Activated T-cell treated with anti-CD3 and anti-CD28 coated beads, Interleukin-2, amount 50 U/mL, for 4 hours (primary cell): ENCODE measurements at regions not wholly inside any gene's neighbourhood (a gene's known extent, or its start where the extent isn't known, plus 50 kb on each side); places are given as distances from the start of the nearest gene placed in this dataset.

Experiments
- ATAC-seq, 2 donors: fragments of 200-7000 bp; cut with Tn5 transposase; one replicate each; pipeline ENCODE4 v1.10.0; 2021
- DNase-seq: peaks from one replicate; pipeline ENCODE4 v3.0.0-alpha.2; 2020
- H3K27me3 Mint-ChIP-seq: one replicate; pipeline ENCODE4 v1.8.0; 2021; ENCODE audit warnings: low read depth, mixed read lengths
- H3K36me3 Mint-ChIP-seq: one replicate; pipeline ENCODE4 v1.8.0; 2022; ENCODE audit warnings: mixed read lengths; ENCODE audit not compliant: insufficient read depth
- H3K4me1 Mint-ChIP-seq: one replicate; pipeline ENCODE4 v1.8.0; 2021; ENCODE audit warnings: low read depth, mixed read lengths
- H3K4me3 Mint-ChIP-seq: one replicate; pipeline ENCODE4 v1.8.0; 2021; ENCODE audit warnings: mild to moderate bottlenecking, moderate library complexity, mixed read lengths
- H3K9me3 Mint-ChIP-seq: one replicate; pipeline ENCODE4 v1.8.0; 2021; ENCODE audit warnings: mixed read lengths

GRCh38 chr1:95339377-95339776, 105.4 kb downstream of the RWDD3 start:
- DNase-seq: no peak
- Mint-ChIP-seq H3K4me1 (no peaks in the 10 kb centered on the region), H3K27me3 (no peaks in the 10 kb centered on the region), H3K4me3 (no peak overlapping the region), H3K9me3 (no peaks in the 10 kb centered on the region), H3K36me3 (no peaks in the 10 kb centered on the region)
- ATAC-seq: no peak

GRCh38 chr1:95340061-95340460, 106.1 kb downstream of the RWDD3 start:
- Mint-ChIP-seq H3K27me3 (no peaks in the 10 kb centered on the region), H3K9me3 (no peaks in the 10 kb centered on the region), H3K4me1 (no peaks in the 10 kb centered on the region), H3K36me3 (no peaks in the 10 kb centered on the region), H3K4me3 (no peak overlapping the region)
- DNase-seq (no peak), ATAC-seq (no peak)

- DNase-seq: no peak
- peaks cover 7% of the 10 kb centered on the region for H3K27me3 Mint-ChIP-seq
- no peak for ATAC-seq
- H3K9me3 Mint-ChIP-seq: no peaks in the 10 kb centered on the region
- no peak overlapping the region for H3K4me3 Mint-ChIP-seq
- no peaks in the 10 kb centered on the region for H3K4me1 Mint-ChIP-seq
- no peaks in the 10 kb centered on the region for H3K36me3 Mint-ChIP-seq
Measured at GRCh38 chr1:95352767-95353166, 118.8 kb downstream of the RWDD3 start.

GRCh38 chr1:95353194-95353593, 119.2 kb downstream of the RWDD3 start:
- ATAC-seq: no peak
- H3K4me1 Mint-ChIP-seq: no peaks in the 10 kb centered on the region
- H3K27me3 Mint-ChIP-seq: peaks cover 7% of the 10 kb centered on the region
- no peaks in the 10 kb centered on the region for H3K36me3 Mint-ChIP-seq
- H3K9me3 Mint-ChIP-seq: no peaks in the 10 kb centered on the region
- H3K4me3 Mint-ChIP-seq: no peak overlapping the region
- no peak for DNase-seq

- Mint-ChIP-seq H3K36me3 (peaks cover 1% of the 10 kb centered on the region), H3K4me3 (no peak overlapping the region), H3K9me3 (no peaks in the 10 kb centered on the region), H3K27me3 (no peaks in the 10 kb centered on the region), H3K4me1 (no peaks in the 10 kb centered on the region)
- ATAC-seq (no peak), DNase-seq (no peak)
Measured at GRCh38 chr1:95364546-95364945, 130.5 kb downstream of the RWDD3 start.

GRCh38 chr1:95366498-95366897, 132.5 kb downstream of the RWDD3 start:
- no peaks in the 10 kb centered on the region for H3K9me3 Mint-ChIP-seq
- H3K4me3 Mint-ChIP-seq: no peak overlapping the region
- DNase-seq (no peak), ATAC-seq (no peak)
- H3K27me3 Mint-ChIP-seq: no peaks in the 10 kb centered on the region
- no peaks in the 10 kb centered on the region for H3K36me3 Mint-ChIP-seq
- H3K4me1 Mint-ChIP-seq: no peaks in the 10 kb centered on the region

- H3K4me1 Mint-ChIP-seq: no peaks in the 10 kb centered on the region
- ATAC-seq (no peak), DNase-seq (no peak)
- H3K4me3 Mint-ChIP-seq: no peak overlapping the region
- no peaks in the 10 kb centered on the region for H3K9me3 Mint-ChIP-seq
- no peaks in the 10 kb centered on the region for H3K36me3 Mint-ChIP-seq
- H3K27me3 Mint-ChIP-seq: no peaks in the 10 kb centered on the region
Measured at GRCh38 chr1:95368178-95368577, 134.2 kb downstream of the RWDD3 start.

- H3K27me3 Mint-ChIP-seq: peaks cover 6% of the 10 kb centered on the region
- DNase-seq (no peak), ATAC-seq (no peak)
- H3K4me1 Mint-ChIP-seq: no peaks in the 10 kb centered on the region
- H3K36me3 Mint-ChIP-seq: no peaks in the 10 kb centered on the region
- no peaks in the 10 kb centered on the region for H3K9me3 Mint-ChIP-seq
- no peak overlapping the region for H3K4me3 Mint-ChIP-seq
Measured at GRCh38 chr1:95369985-95370690, 136.1 kb downstream of the RWDD3 start.

- ATAC-seq: no peak
- no peaks in the 10 kb centered on the region for H3K9me3 Mint-ChIP-seq
- H3K27me3 Mint-ChIP-seq: peaks cover 6% of the 10 kb centered on the region
- H3K4me1 Mint-ChIP-seq: no peaks in the 10 kb centered on the region
- no peak overlapping the region for H3K4me3 Mint-ChIP-seq
- no peak for DNase-seq
- no peaks in the 10 kb centered on the region for H3K36me3 Mint-ChIP-seq
Measured at GRCh38 chr1:95370691-95371562, 136.9 kb downstream of the RWDD3 start.

GRCh38 chr1:95371666-95372282, 137.8 kb downstream of the RWDD3 start:
- no peaks in the 10 kb centered on the region for H3K36me3 Mint-ChIP-seq
- DNase-seq (no peak), ATAC-seq (no peak)
- H3K4me1 Mint-ChIP-seq: no peaks in the 10 kb centered on the region
- no peak overlapping the region for H3K4me3 Mint-ChIP-seq
- H3K27me3 Mint-ChIP-seq: peaks cover 6% of the 10 kb centered on the region
- H3K9me3 Mint-ChIP-seq: no peaks in the 10 kb centered on the region

- ATAC-seq (no peak), DNase-seq (no peak)
- peaks cover 6% of the 10 kb centered on the region for H3K27me3 Mint-ChIP-seq
- no peaks in the 10 kb centered on the region for H3K36me3 Mint-ChIP-seq
- H3K9me3 Mint-ChIP-seq: no peaks in the 10 kb centered on the region
- no peaks in the 10 kb centered on the region for H3K4me1 Mint-ChIP-seq
- H3K4me3 Mint-ChIP-seq: no peak overlapping the region
Measured at GRCh38 chr1:95375174-95375573, 141.2 kb downstream of the RWDD3 start.

GRCh38 chr1:95380909-95381308, 146.9 kb downstream of the RWDD3 start:
- ATAC-seq (no peak), DNase-seq (no peak)
- Mint-ChIP-seq H3K9me3 (no peaks in the 10 kb centered on the region), H3K4me1 (no peaks in the 10 kb centered on the region), H3K4me3 (no peak overlapping the region), H3K36me3 (no peaks in the 10 kb centered on the region), H3K27me3 (no peaks in the 10 kb centered on the region)

- H3K9me3 Mint-ChIP-seq: no peaks in the 10 kb centered on the region
- no peak overlapping the region for H3K4me3 Mint-ChIP-seq
- DNase-seq (no peak), ATAC-seq (no peak)
- no peaks in the 10 kb centered on the region for H3K4me1 Mint-ChIP-seq
- no peaks in the 10 kb centered on the region for H3K36me3 Mint-ChIP-seq
- H3K27me3 Mint-ChIP-seq: no peaks in the 10 kb centered on the region
Measured at GRCh38 chr1:95382000-95382786, 148.2 kb downstream of the RWDD3 start.

- Mint-ChIP-seq H3K4me3 (no peak overlapping the region), H3K27me3 (no peaks in the 10 kb centered on the region), H3K4me1 (no peaks in the 10 kb centered on the region), H3K9me3 (no peaks in the 10 kb centered on the region), H3K36me3 (no peaks in the 10 kb centered on the region)
- DNase-seq: no peak
- no peak for ATAC-seq
Measured at GRCh38 chr1:95383111-95383510, 149.1 kb downstream of the RWDD3 start.
